K562 (cell line): ENCODE measurements at regions not wholly inside any gene's neighbourhood (a gene's known extent, or its start where the extent isn't known, plus 50 kb on each side); places are given as distances from the start of the nearest gene placed in this dataset.

Experiments used
- ATAC-seq: fragments of 200-7000 bp; cut with Tn5 transposase; 3 replicates; pipeline ENCODE4 v1.9.1; 2020; ENCODE audit warnings: moderate library complexity
- BruUV-seq: library from RNA; stranded (reverse); fragments of 400-500 nt; replicated peaks from 2 replicates; lab custom pipeline; 2021; lab: Mats Ljungman, UMichigan
- CTCF ChIA-PET: fragments of 300-600 bp; formaldehyde crosslinking; extraction: SDS; loops from one replicate; lab custom pipeline; 2021; ENCODE audit warnings: low intra/inter-chr PET ratio; lab: Yijun Ruan, JAX
- POLR2A ChIA-PET: fragments of 300-600, 350-650 bp; sonication (Branson Sonifier 250); formaldehyde crosslinking; extraction: SDS; loops from one replicate; lab custom pipeline; 2021; ENCODE audit warnings: antibody characterized with exemption, inconsistent platforms; lab: Yijun Ruan, JAX
- DNase-seq, 4 experiments: peaks; one replicate each; pipeline versions ENCODE4 v3.0.0 to v3.0.0-alpha.2; 2011 to 2018; ENCODE audit warnings: low spot score in 3 of 4, mixed read lengths in 3 of 4; ENCODE audit errors: extremely low read depth in 1 of 4
- FAIRE-seq: peaks from 2 replicates; lab custom pipeline; 2011; peaks lifted over from hg19 to GRCh38; lab: Jason Lieb, UNC
- H2AFZ ChIP-seq: 2 replicates; pipeline ENCODE4 v1.6.0; 2011; ENCODE audit warnings: low read depth, low read length, control low read depth, inconsistent platforms
- H3K27ac ChIP-seq: fragments of 200-600 bp; 3 replicates; pipeline ENCODE4 v1.8.0; 2011; ENCODE audit warnings: low read depth, mild to moderate bottlenecking, control low read depth, inconsistent platforms, low read length, moderate library complexity, mixed read lengths; ENCODE audit errors: extremely low read depth
- H3K27me3 ChIP-seq, 2 experiments: fragments of 300-600 bp in 1 of 2; 2 replicates in 1 of 2; 3 replicates in 1 of 2; pipeline versions ENCODE4 v1.6.0 to v1.8.0; 2011; ENCODE audit warnings: inconsistent platforms in 2 of 2, low read length in 2 of 2, mild to moderate bottlenecking in 1 of 2, mixed read lengths in 1 of 2, moderate library complexity in 1 of 2; ENCODE audit not compliant: control insufficient read depth in 2 of 2, insufficient read depth in 2 of 2
- H3K36me3 ChIP-seq: fragments of 300-600 bp; 3 replicates; pipeline ENCODE4 v1.8.0; 2011; ENCODE audit warnings: mild to moderate bottlenecking, low read length, inconsistent platforms; ENCODE audit not compliant: control insufficient read depth, insufficient read depth
- H3K4me1 ChIP-seq, 2 experiments: fragments of 200-600 bp in 1 of 2; replicated peaks in 1 of 2; 2 replicates in 1 of 2; 3 replicates in 1 of 2; pipeline versions ENCODE4 v1.5.1 to v1.8.0; 2011; ENCODE audit warnings: inconsistent platforms in 2 of 2, low read length in 2 of 2, mild to moderate bottlenecking in 1 of 2, mixed read lengths in 1 of 2, moderate library complexity in 1 of 2; ENCODE audit not compliant: control insufficient read depth in 2 of 2, insufficient read depth in 2 of 2
- H3K4me2 ChIP-seq: 2 replicates; pipeline ENCODE4 v1.6.1; 2011; ENCODE audit warnings: low read length, control low read depth, inconsistent platforms, mixed read lengths; ENCODE audit not compliant: insufficient read depth
- H3K4me3 ChIP-seq: fragments of 200-600 bp; sonication (generic), shearing (Covaris generic); 2 replicates; pipeline ENCODE4 v1.5.1; 2016; ENCODE audit warnings: control low read depth, inconsistent platforms
- H3K79me2 ChIP-seq: fragments of 200-600 bp; 3 replicates; pipeline ENCODE4 v1.8.0; 2011; ENCODE audit warnings: low read length, inconsistent platforms; ENCODE audit not compliant: control insufficient read depth, insufficient read depth
- H3K9ac ChIP-seq, 2 experiments: 2 replicates each; pipeline versions ENCODE4 v1.6.0 to v1.6.1; 2011; ENCODE audit warnings: low read depth in 2 of 2, low read length in 2 of 2, control low read depth in 1 of 2, inconsistent platforms in 1 of 2, mild to moderate bottlenecking in 1 of 2, mixed read lengths in 1 of 2; ENCODE audit not compliant: insufficient read depth in 1 of 2
- H3K9me1 ChIP-seq: one replicate; pipeline ENCODE4 v1.6.0; 2011; ENCODE audit warnings: inconsistent platforms, mild to moderate bottlenecking, low read length, moderate library complexity; ENCODE audit not compliant: control insufficient read depth, insufficient read depth
- H3K9me3 ChIP-seq: replicated peaks from 2 replicates; pipeline ENCODE4 v1.5.1; 2011; ENCODE audit warnings: low read depth, low read length, inconsistent platforms; ENCODE audit not compliant: control insufficient read depth, insufficient read depth
- H4K20me1 ChIP-seq: replicated peaks from 2 replicates; pipeline ENCODE4 v1.6.1; 2011; ENCODE audit warnings: low read length, inconsistent platforms, mixed read lengths; ENCODE audit not compliant: control insufficient read depth, insufficient read depth
- CREM ChIP-seq: IDR thresholded peaks from 2 replicates; pipeline ENCODE4 v1.6.1; 2014; ENCODE audit warnings: antibody characterized with exemption, low read depth
- JUND ChIP-seq, 2 experiments: IDR thresholded peaks; 2 replicates in 1 of 2; 3 replicates in 1 of 2; pipeline ENCODE4 v1.6.1; 2011; ENCODE audit warnings: borderline replicate concordance in 2 of 2, low read depth in 2 of 2, low read length in 2 of 2, improper control_type of control experiment in 1 of 2, missing biosample characterization in 1 of 2, missing genetic modification characterization in 1 of 2, missing genetic modification reagents in 1 of 2
- U2AF2 ChIP-seq: fragments of 200-400 bp; formaldehyde crosslinking; optimal IDR thresholded peaks from 2 replicates; pipeline ENCODE3; 2017; ENCODE audit warnings: low read depth, mild to moderate bottlenecking, low read length
- ZFP91 ChIP-seq: sonication (generic); formaldehyde crosslinking; IDR thresholded peaks from 2 replicates; pipeline ENCODE4 v1.8.0; 2022; ENCODE audit warnings: mild to moderate bottlenecking, missing genetic modification reagents
- ZNF785 ChIP-seq: fragments of 250-450 bp; sonication (Bioruptor Pico); IDR thresholded peaks from 2 replicates; pipeline ENCODE4 v1.4.0; 2020; ENCODE audit warnings: mild to moderate bottlenecking
- ZNF830 ChIP-seq: fragments of 250-450 bp; sonication (Bioruptor Pico); IDR thresholded peaks from 2 replicates; pipeline ENCODE4 v1.5.0; 2021; ENCODE audit warnings: mild to moderate bottlenecking
- WGBS: fragments of 100-300 bp; shearing (Covaris generic); methylation state at CpG from one replicate; pipeline ENCODE4 v1.1.6; 2016; ENCODE audit warnings: low coverage, mixed read lengths; ENCODE audit not compliant: insufficient coverage; ENCODE audit errors: missing lambda C conversion rate; 5-methylcytosine and 5-hydroxymethylcytosine counted together
- in situ Hi-C: fragments of 300-500 bp; cut with MboI; formaldehyde crosslinking; loops from 4 replicates; pipeline ENCODE4 v1.15.0; 2018; ENCODE audit warnings: inconsistent platforms, mixed read lengths
- intact Hi-C: fragments of 100-400 bp; cut with micrococcal nuclease; formaldehyde crosslinking; loops from 2 replicates; pipeline ENCODE4 v1.14.2; 2022
- TF ChIP-seq, protein P1 (sequence below): fragments of 450-650 bp; IDR thresholded peaks from 2 replicates; pipeline ENCODE4 v1.6.1; 2016

DNA sequence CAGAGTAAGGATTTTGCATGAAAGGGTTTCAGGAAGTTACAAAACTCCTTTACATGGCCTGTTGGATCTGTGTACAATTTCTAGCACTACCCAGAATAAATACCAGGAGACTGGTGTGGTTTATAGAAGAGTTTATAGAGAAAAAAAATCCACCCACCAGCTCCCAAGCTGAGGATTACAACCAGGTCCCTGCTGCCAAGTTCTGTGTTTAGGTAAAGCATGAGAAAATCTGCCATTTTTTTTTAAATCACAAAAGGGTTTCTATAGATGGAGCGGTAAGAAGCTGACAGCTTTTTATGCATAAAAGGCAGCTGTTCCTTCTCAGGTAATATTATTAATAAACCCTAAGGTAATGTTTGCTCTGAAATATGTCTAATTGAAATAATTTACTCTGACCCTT lies 545.4 kb upstream of the ZEB2 start:
- TF ChIP-seq ZNF785 (CRISPR knock-in tag) = no peak
- no peak for TF ChIP-seq ZNF830 (CRISPR knock-in tag)
- TF ChIP-seq U2AF2 = no peak
- no peak for TF ChIP-seq CREM
- no peak for TF ChIP-seq ZFP91
- no peak for TF ChIP-seq JUND (IDR thresholded peaks at IDR 0.05; ENCODE audit: borderline replicate concordance, low read depth, low read length)
- TF ChIP-seq JUND (tag; IDR thresholded peaks at IDR 0.05; ENCODE audit: borderline replicate concordance, low read depth, low read length) = no peak
- TF ChIP-seq, protein P1, sequence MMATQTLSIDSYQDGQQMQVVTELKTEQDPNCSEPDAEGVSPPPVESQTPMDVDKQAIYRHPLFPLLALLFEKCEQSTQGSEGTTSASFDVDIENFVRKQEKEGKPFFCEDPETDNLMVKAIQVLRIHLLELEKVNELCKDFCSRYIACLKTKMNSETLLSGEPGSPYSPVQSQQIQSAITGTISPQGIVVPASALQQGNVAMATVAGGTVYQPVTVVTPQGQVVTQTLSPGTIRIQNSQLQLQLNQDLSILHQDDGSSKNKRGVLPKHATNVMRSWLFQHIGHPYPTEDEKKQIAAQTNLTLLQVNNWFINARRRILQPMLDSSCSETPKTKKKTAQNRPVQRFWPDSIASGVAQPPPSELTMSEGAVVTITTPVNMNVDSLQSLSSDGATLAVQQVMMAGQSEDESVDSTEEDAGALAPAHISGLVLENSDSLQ = no peak
- TF ChIP-seq, all 486 proteins: peak for 0
- Histone ChIP-seq H3K9me1 (no peaks in the 10 kb centered on the region), H3K4me3 (no peak overlapping the region), H3K27ac (no peak overlapping the region), H3K27me3 (no peaks in the 10 kb centered on the region), H3K4me1 (no peaks in the 10 kb centered on the region), H2AFZ (no peak overlapping the region), H3K79me2 (no peaks in the 10 kb centered on the region), H4K20me1 (no peaks in the 10 kb centered on the region), H3K4me2 (no peak overlapping the region), H3K9ac (no peak overlapping the region), H3K36me3 (no peaks in the 10 kb centered on the region), H3K9me3 (no peaks in the 10 kb centered on the region)
- FAIRE-seq (no peak), ATAC-seq (no peak), DNase-seq (no peak)
- ChIA-PET CTCF (no interaction called here), POLR2A (no interaction called here)
- 78% methylated on average over 1 of the region's 1 CpG for WGBS
- BruUV-seq = no TSS peak
- intact Hi-C loops = no loop called here
- in situ Hi-C loops = no loop called here
